ENCODE measurements at regions not wholly inside any gene's neighbourhood (a gene's known extent, or its start where the extent isn't known, plus 50 kb on each side); places are given as distances from the start of the nearest gene placed in this dataset.
"Not testable (repeated sequence)": the region's sequence is repeated elsewhere in the genome, so short reads cannot be mapped to it uniquely, and the experiment has no call there.

DNA sequence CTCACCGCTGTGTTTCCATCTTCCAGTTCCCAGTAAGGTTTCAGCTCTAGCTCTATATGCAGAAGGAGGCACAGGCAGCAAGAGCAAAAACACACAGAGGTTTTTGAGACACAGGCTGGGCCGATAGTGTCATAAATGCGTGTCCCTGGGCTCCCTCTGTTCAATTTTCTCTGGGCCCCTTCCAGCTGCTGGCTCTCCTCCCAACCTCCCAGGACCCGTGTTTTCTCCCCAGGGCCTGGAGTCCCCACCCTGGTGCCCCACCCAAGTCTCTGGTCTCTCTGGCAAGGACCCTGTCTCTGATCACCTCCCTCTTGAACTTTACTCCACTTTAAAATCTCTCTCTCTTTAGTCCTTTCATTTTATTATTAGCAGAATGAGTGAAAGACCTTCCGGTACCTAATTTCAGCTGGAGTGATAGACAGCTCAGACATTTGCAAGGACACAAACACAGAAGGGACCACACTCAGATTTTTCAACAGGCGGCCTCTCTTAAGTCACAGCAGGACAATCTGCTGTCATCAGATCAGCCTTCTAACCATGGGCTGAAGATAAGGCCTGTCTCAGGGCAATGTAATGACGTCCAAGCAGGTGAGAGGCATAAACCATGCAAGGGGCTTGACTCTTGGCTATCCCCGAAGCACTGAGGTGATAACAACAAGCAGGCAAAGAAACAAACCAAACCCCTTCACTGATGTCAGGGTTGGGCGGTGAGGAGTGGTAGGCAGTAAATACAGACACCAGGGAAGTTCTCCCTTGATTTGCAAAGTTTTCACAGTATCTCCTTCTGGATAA, 190.0 kb upstream of the IRS2 start:
- DNase-seq, result no peak

DNA sequence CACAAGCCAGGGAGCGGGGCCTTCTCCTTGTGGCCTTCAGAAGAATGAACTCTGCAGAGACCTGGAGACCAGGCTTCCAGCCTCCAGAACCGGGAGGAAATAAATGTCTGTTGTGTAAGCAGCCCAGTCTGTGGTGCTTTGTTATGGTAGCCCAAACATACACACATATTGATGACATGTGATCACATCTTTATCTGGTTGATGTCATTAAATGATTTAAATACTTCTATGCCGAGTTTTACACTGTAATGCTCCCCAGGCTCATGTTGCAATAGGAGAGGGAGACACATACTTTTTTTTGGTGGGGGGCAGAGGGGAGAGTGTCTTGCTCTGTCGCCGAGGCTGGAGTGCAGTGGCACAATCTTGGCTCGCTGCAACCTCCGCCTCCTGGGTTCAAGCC, 188.0 kb upstream of the IRS2 start:
- DNase-seq, result no peak

DNA sequence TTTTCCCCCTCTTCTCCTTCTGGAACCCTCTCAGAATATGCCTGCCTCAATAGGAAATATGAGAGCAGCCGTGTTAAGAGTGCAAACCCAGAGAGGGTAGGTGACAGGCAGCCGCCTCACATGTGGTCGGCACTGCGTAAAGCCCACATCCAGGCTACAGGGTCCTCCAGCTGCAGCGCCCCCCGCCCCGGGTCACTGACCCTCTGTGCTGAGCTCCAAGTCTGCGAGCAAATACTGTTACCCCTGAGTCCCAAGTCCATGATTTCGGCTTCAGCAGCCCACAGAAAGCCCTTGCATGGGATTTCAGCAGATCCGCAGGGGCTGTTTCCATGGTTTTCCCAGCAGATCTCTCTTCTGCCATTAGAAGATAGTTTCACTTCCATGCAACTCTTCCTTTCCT, 186.9 kb upstream of the IRS2 start:
- DNase-seq, result no peak

DNA sequence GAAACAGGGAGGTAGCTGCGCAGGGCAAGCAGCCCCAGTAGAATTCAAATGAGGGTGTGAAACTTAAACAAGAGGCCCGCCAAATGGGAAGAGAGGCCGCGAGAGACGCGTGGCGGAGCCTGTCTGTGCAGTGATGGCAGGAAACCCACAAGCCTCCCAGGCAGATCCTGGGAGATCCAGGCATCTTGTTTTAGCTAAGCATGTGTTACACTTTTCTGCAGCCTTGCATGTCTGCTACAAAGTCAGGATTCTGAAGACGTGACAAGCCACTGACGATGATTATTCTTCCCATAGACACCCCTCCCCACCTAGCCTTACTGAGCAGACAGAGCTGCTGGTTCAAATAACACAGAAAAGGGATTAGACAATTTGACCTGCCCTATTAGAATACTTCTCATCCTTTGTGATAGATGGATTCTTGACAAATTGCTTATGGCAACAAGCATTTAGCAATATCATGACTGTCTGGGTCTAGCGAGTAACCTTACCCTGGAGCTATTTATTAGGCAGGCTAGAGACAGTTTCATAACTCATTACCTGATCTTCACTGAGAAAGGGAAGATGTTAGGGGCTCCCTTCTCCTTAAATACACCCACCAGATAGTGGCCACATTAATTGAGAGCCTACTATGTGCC, 185.2 kb upstream of the IRS2 start:
- no peak for DNase-seq

DNA sequence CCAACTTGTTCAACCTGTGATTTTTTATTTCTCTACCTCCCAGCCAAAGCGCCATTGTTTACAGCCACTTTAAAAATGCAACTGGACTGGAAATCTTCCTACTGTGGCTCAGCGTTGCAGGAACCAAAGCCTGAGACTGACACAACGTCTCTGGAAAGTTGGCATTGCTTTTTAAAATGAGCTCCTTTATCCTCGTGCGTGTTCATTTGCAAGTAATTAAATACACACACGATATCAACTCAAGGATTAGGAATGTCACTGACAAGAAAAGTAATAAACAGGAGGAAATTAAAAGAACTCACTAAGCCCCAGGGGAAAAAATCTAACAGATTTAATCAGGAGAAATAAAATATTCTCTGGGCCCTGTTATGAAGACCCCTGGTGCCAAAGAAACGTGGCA, 184.6 kb upstream of the IRS2 start:
- DNase-seq, result no peak

DNA sequence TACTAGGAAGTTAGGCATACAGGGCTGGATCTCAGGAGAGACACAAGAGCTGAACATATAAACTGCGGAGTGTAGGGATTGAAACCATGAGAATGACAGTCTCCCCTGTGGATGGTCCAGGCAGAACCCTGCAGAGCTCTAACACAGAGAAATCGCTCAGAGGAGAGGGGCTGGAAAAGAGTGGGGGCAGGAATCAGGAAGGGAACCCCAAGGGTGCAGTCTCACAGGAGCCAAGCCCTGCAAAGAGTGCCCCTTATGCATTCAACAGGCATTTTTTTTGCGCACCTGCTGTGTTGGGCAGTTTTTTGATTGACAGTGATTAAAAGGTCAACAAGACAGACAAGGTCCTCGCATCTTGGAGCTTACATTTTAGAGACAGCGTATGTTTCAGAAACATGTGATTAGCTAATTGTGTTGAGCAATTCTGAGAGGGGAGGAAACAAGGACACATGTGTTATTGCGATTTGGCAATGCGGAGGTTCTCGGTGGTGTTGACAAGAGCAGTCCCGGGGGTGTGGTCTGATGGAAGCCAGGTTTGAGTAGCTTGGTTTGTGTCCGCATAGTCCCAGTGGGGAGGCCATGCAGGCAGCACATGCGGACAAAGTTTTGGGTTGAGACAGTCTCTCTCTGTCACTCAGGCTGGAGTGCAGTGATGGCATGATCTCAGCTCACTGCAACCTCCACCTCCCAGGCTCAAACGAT, 182.6 kb upstream of the IRS2 start:
- no peak for DNase-seq

DNA sequence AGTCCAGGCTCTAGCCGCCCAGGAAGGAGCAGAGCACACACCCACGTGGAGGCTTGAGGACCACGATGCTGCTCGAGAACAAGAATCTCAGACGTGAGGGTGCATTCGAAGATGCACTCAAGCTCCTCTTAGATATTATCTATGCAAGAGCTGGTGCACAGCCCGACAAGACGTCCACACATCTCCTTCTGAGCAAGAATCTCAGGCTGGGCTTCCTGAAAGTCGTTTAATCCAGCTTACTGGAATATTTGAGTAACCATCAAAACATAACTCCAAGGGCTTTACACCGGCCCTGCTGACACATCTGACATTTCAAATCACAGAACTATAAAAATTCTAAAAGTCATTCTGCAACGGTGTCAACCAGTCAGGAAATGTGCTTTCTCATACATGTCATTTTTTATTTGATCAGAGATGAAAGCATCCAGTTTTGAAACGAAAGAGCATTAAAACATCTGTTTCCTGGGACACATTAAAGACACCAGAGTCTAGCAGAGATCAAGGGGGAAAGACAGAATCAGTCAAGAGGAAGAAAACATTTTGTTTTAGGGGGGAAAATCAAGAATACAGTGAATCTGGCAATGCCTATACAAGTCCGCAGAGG, 177.7 kb upstream of the IRS2 start:
- no peak for DNase-seq

DNA sequence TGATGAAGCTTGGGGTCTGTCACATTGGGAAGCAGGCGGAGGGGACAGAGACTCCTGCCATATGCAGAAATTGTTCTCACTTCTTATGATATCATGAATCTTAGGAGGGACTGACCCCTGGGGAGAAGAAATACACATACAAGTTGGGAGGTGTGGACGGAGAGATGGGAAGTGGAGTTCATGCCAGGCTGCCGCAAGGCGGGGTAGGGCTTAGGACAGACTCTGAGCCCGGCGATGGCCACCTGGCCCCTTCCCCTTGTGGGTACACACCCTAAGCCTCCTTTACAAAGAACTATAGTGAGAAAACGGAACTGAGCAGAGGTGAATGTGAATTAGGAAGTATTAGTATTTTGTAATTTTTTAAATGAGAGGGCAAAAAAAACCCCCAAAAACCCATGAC, 177.0 kb upstream of the IRS2 start:
- DNase-seq, result no peak

DNA sequence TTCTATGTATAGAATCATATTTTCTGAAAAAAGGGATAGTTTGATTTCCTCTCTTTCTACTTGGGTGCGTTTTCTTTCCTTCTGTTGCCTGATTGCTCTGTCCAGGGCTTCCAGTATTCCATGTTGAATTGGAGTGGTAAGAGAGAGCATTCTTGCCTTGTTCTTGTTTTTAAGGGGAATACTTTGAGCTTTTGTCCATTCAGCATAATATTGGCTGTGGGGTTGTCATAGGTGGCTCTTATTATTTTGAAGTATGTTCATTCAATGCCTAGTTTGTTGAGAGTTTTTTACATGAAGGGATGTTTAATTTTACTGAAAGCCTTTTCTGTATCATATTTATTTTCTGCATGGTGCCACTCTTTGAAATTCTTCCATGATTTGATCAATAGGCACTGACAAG, 173.5 kb upstream of the IRS2 start:
- no peak for DNase-seq

DNA sequence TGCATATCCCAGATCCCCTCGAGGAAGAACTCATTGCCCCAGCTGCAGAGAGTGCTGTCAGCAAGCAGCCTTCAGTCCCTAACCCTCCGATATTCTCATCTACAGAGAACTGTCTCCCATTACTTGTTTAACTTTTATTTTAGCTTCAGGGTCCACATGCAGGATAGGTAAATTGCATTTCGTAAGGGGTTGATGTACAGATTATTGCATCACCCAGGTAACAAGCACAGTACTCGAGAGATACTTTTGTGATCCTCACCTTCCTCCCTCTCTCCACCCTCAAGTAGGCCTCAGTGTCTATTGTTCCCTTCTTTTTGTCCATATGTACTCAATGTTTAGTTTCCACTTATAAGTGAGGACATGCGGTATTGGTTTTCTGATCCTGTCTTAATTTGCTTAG, 171.5 kb upstream of the IRS2 start:
- DNase-seq, result no peak

DNA sequence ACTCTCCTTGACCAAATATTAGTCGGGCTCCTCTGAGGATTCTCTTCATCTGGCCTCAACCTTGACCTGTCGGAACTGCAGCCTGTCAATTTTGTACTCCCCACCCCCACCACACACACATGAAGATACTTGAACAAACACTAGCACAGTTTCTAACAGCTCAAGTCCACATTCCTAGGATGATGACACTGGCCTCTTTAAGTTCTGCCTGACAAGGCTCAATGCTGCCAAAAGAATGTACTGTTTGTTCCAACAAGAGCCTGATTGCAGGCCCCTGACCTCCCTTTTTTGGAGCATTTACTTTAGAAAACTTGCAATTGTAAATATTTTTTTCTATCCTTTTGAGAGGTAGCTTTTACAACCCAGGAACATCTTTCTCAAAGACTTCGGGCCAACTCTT, 169.2 kb upstream of the IRS2 start:
- no peak for DNase-seq

DNA sequence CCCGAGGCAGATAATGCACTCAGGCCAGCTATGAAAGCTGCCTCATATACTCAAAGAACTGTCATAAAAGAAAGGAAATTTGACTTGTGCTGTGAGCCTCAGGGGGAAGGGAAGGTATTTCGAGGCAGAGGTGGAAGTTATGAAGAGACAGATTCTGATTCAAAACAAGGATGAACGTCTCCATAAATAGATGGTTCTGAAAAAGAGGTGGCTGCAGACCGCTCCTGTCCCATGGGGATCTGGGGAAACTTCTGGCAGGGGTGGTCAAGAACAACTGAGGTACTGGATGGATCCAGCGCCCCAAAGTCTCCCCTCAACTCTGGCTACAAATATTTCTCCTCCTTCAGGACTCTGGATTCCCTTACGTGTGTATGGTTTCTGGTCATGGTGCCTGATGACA, 168.1 kb upstream of the IRS2 start:
- DNase-seq, result no peak

DNA sequence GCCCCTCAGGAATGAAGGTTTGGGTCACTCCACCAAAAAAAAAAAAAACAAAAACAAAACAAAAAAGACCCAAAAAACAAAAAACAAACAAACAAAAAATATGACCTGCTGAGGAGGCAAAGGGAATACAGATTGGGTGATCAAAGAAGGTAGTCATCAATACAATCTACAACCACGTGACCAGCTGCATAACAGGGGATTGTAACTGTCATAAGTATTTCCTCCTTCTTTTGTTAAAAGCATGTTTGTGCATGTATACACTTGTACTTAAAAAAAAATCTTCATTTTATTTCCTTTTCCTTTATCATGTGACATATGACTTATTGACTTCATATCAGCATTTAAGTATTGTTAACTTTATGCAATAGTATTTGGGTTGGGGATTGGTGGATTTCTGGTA, 165.1 kb upstream of the IRS2 start:
- no peak for DNase-seq

DNA sequence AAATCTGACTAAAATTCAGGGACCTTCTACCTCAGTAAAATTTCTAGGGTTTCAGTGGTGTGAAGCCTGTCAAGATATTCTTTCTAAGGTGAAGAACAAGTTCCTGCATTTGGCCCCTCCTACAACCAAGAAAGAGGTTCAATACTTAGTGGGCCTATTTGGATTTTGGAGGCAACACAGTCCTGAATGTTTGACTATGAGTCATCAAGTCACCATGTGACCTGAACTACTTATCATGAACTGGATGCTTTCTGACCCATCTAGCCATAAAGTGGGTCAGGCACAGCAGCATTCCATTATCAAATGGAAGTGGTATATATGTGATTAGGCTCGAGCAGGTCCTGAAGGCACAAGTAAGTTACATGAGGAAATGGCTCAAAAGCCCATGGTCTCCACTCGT, 163.0 kb upstream of the IRS2 start:
- no peak for DNase-seq

DNA sequence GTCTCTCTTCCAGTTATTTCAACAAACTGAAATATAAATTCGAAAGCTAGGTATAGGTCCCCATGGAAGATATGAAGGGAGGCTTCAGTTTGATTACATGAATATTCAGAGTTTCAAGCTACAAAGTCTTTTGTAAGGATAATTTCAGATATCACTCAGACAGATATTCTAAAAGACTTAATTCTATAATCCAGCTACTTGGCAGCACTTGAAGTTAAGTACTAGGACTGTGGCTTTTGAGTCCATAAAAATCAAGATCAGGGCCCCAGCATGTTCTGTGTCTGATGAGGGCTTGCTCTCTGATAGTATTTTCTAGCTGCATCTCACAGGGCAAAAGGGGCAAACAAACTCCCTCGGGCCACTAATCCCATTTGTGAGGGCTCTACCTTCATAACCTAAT, 160.6 kb upstream of the IRS2 start:
- no peak for DNase-seq

DNA sequence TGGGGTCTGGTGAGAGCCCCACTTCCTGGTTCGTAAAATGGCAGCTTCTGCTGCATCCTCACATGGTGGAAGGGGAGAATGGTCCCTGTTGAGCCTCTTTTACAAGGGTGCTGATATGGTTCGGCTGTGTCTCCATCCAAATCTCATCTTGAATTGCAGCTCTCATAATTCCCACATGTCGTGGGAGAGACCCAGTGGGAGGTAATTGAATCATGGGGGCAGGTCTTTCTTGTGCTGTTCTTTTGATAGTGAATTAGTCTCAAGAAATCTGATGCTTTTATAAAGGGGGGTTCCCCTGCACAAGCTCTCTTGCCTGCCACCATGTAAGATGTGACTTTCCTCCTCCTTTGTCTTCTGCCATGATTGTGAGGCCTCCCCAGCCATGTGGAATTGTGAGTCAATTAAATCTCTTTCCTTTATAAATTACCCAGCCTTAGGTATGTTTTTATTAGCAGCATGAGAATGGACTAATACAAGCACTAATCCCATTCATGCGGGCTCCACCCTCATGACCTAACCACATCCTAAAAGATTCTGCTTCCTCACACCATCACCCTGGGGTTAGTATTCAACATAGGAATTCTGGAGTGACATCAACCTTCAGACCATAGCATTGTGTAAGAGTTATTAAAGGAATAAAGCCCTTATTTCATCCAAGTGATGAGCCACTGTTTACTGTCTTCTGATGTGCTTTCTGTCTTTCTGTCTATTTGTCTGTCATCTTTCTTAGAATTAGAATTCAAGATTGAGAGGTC, 159.0 kb upstream of the IRS2 start:
- DNase-seq, result no peak

DNA sequence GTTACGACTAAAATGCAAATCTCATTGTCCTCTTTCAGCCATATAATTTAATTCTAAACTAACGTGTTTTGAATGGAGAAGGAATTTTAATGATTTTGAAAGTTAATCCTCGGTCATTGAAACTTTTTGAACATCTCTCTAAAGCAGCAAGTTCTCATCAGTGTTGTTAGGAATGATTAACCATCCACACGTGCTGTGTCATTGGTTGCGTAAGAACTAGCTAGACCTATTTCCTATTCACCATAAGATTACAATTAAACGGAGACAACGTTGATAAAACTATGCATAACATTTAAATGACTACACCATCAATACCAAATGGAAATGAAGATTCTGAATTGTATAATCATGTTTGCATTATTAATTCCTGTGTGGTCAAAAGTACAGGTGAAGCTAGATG, 155.6 kb upstream of the IRS2 start:
- DNase-seq, result no peak

DNA sequence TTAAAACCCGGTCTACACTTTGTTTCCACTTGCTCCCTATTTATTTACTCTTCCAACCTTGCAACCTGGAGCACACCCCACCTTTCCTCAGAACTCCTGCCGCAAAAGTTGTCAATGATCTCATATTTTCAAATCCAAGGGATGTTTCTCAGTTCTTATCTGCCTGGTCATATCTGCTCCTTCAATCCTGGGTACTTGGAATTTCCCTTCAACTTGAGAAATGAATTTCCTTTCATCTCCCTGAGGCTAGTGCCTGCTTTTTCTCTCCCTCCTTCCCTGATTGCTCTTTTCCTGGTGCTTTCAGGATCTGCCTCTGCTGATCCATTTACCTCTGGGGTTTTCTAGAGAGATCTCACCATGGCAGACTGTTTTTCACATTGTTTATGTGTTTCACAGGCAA, 154.8 kb upstream of the IRS2 start:
- no peak for DNase-seq

DNA sequence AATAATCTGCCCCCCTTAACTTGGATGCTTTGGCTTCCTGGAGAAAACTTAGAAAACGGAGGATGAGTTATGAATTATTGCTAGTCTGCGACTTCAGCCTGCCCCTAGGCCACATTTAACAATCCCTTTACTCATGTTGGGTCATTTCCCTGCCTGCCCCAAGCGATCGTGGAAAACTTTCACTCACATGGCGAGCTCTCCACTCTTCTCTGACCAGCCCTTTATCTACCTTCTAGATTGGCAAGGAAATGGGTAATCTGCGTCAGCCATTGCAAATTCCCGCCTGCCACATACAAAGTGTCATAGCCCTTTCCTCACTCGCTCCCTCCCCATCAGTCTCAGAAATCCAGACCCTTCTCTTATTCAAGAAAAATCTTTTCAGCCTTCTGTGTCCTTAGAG, 154.3 kb upstream of the IRS2 start:
- no peak for DNase-seq

DNA sequence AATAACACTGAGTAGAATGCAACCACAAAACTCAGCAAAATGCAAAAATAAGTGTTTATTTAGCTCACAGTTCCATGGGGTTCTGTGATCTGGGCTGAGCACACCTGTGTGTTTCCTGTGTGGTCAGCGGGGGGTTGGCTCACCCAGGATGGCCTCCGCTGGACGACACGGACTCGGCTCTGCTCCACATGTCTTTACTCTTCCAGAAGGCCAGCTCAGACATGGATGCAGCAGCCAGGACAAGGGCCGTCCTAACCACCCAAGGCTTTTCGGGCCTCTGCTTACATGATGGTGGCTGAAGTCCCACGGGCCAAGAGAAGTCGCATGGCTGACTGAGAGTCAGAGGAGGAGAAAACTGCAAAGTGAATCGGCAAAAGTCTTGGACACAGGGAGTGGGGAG, 153.5 kb upstream of the IRS2 start:
- no peak for DNase-seq

DNA sequence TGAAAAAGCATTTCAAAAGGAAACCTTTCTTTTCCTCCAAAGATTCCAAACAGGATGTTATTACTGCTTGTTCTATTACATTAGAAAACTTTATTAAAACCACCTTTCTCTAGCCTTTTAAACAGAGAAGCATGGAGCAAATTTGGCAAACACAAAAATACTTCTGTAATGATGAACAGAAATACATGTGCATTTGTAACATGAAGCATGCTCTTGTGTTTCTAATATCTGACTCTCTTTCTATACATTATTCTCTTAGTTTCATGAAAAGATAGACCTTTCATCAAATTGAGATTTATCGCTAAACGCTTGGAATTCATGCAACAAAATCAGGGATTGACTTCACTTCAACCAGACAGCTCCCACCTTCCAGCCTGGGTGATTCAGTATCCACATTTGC, 152.8 kb upstream of the IRS2 start:
- no peak for DNase-seq

DNA sequence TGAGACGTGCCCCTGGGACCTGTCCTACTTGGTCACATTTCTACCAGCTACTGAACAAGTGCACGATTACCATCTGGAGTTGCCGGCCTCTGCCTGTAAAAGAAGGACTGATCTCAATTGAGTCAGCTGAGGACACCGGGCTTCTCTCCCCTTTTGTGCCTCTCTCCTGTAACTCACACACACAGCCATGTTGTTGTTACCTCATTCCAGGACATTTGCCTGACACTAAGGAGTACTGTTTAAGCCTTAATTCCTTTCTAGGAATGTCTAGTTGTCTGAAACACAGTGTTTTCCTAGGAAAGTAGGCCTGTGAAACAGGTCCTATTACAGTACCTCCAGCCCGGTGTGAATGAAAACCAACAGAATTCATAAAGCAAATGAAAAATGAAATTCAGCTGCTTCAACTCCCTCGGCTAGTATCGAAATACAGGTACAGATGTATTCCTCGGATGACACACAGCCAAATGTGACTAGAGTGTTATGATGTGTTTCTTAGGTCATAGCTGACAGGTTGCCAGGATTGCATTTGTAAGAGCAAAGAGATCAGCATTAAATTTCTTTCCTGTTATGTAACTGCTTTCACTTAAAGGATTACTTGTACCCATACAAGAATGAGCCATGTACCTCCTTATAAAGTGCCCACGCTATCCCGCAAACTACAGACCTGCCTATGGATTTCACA, 152.0 kb upstream of the IRS2 start:
- DNase-seq, result no peak

DNA sequence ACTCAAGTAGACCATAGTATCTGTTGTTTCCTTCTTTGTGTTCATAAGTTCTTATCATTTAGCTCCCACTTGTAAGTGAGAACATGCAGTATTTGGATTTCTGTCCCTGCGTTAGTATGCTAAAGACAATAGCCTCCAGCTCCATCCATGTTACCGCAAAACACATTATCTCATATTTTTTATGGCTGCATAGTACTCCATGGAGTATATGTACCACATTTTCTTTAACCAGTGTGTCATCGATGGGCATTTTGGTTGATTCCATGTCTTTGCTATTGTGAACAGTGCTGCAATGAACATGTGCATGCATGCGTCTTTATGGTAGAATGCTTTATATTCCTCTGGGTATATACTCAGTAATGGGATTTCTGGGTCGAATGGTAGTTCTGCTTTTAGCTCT, 148.1 kb upstream of the IRS2 start:
- DNase-seq, result not testable (repeated sequence)

All from NCI-H1694 treated with DMSO at 0.1 percent for 48 hours (cell line).